Left ventricle myocardium inferior (tissue), 1 donor: ENCODE measurements at regions not wholly inside any gene's neighbourhood (a gene's known extent, or its start where the extent isn't known, plus 50 kb on each side); places are given as distances from the start of the nearest gene placed in this dataset.
A peak's percentile ranks its signal among the peaks of the same experiment; 100 is the strongest.

Experiments used
- DNase-seq: peaks from one replicate; pipeline ENCODE4 v3.0.0-alpha.2; 2020
- H3K27ac ChIP-seq: fragments of 200-600 bp; replicated peaks from 2 replicates; pipeline ENCODE4 v1.8.0; 2021
- H3K27me3 ChIP-seq: fragments of 200-600 bp; 2 replicates; pipeline ENCODE4 v1.8.0; 2021; ENCODE audit warnings: low read depth
- H3K36me3 ChIP-seq: fragments of 200-600 bp; 2 replicates; pipeline ENCODE4 v1.8.0; 2021
- H3K4me1 ChIP-seq: fragments of 200-600 bp; 2 replicates; pipeline ENCODE4 v1.8.0; 2021
- H3K4me3 ChIP-seq: fragments of 200-600 bp; 2 replicates; pipeline ENCODE4 v1.8.0; 2021; ENCODE audit warnings: mild to moderate bottlenecking, moderate library complexity
- H3K9me3 ChIP-seq: fragments of 200-600 bp; replicated peaks from 2 replicates; pipeline ENCODE4 v1.8.0; 2021
- CTCF ChIP-seq: fragments of 200-600 bp; IDR thresholded peaks from 2 replicates; pipeline ENCODE4 v1.8.0; 2021; ENCODE audit warnings: antibody characterized with exemption, mild to moderate bottlenecking, borderline replicate concordance
- intact Hi-C: fragments of 100-400 bp; cut with micrococcal nuclease; formaldehyde crosslinking; loops from one replicate; pipeline ENCODE4 v1.11.0; 2022
- donor health status: DM: no; HTN: yes; CAD: no; lungs with severe emphysema.

DNA sequence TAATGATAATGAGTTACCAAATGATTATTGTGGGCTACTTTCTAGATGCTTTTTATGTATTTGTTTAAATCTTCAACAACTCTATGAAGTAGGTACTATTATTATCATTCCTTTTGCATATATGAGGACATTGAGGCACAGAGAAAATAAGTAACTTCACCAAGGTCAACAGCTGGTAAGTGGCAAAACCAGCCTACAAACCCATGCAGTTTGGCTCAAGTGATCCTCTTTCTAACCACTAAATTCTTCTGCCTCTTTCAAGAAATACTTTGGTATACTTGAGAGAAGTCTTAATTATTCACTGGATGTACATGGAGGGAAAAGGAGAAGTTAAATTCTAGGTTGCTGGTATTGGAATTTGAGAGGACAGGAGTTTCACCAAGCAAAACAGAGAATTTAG, 495.2 kb upstream of the CADM1 start:
- no peaks in the 10 kb centered on the region for H3K36me3 ChIP-seq
- no peak for TF ChIP-seq CTCF
- no peak for DNase-seq
- intact Hi-C loops: no loop called here
- no peaks in the 10 kb centered on the region for H3K4me1 ChIP-seq
- H3K27me3 ChIP-seq: no peaks in the 10 kb centered on the region
- peaks cover 10% of the 10 kb centered on the region for H3K9me3 ChIP-seq
- H3K4me3 ChIP-seq: no peak overlapping the region
- H3K27ac ChIP-seq: no peak overlapping the region

- TF ChIP-seq CTCF: no peak
- intact Hi-C loops: no loop called here
These were observed 492.6 kb upstream of the CADM1 start for GRCh38 chr11:115996808-115997188.

GRCh38 chr11:115996125-115996807, 492.1 kb upstream of the CADM1 start:
- no peaks in the 10 kb centered on the region for H3K9me3 ChIP-seq
- no peaks in the 10 kb centered on the region for H3K4me1 ChIP-seq
- H3K36me3 ChIP-seq: no peaks in the 10 kb centered on the region
- intact Hi-C loops: no loop called here
- DNase-seq: no peak
- no peak for TF ChIP-seq CTCF
- H3K27me3 ChIP-seq: peaks cover 7% of the 10 kb centered on the region
- H3K4me3 ChIP-seq: no peak overlapping the region
- no peak overlapping the region for H3K27ac ChIP-seq

More at GRCh38 chr11:115996808-115997188, 492.6 kb upstream of the CADM1 start:
- Histone ChIP-seq H3K4me3 (no peak overlapping the region), H3K27ac (no peak overlapping the region), H3K4me1 (no peaks in the 10 kb centered on the region), H3K36me3 (no peaks in the 10 kb centered on the region), H3K9me3 (no peaks in the 10 kb centered on the region), H3K27me3 (peaks cover 7% of the 10 kb centered on the region)
- DNase-seq: no peak

DNA sequence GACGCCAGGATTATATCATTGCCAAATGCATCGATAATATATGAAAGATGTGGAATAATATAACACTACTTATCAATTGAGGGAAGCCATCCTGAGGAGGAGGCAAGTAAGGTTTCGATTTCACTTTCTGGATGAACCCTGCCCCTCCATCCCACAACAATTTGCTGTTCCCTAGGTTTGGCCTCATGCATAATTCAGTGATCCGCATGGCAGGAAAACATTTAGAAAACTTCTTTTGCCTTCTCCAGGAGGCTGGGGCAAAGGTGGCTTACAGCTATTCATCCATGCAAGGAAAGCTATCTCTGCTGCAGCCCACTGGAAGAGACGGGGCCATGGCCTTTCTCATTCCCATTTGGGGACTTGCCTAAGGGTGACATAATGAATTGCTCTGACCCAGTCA, 489.4 kb upstream of the CADM1 start:
- no peak overlapping the region for H3K27ac ChIP-seq
- intact Hi-C loops: no loop called here
- no peaks in the 10 kb centered on the region for H3K9me3 ChIP-seq
- peaks cover 29% of the 10 kb centered on the region for H3K27me3 ChIP-seq
- no peaks in the 10 kb centered on the region for H3K4me1 ChIP-seq
- TF ChIP-seq CTCF: no peak
- no peak overlapping the region for H3K4me3 ChIP-seq
- DNase-seq: no peak
- no peaks in the 10 kb centered on the region for H3K36me3 ChIP-seq

DNA sequence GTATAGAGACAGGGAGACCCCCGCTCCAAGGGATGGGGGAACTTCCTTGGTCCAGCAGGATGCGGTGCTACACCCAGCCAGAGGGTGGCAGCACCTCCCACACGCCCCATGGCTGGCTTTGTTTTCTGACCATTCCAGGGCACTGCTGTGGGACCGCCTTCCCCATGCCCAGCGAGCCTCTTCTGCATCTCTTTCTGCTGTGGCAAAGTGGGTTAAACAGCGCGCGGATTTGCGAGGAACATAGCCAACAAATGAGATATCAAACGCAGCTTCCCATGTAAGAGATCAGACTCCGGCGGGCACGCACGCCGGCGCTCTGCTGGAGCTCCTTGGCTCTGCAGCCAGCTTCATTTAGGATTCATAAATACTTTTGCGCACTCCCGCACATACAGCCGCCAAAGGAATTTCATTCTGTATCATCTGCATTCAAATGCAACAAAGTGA, 485.8 kb upstream of the CADM1 start:
- peak; percentile 82 for TF ChIP-seq CTCF
- Histone ChIP-seq H3K27ac (no peak overlapping the region), H3K36me3 (no peaks in the 10 kb centered on the region), H3K27me3 (peaks cover 29% of the 10 kb centered on the region), H3K4me3 (peak overlapping the region; percentile 44), H3K9me3 (no peaks in the 10 kb centered on the region), H3K4me1 (no peaks in the 10 kb centered on the region)
- intact Hi-C loops: no loop called here
- DNase-seq: no peak

DNA sequence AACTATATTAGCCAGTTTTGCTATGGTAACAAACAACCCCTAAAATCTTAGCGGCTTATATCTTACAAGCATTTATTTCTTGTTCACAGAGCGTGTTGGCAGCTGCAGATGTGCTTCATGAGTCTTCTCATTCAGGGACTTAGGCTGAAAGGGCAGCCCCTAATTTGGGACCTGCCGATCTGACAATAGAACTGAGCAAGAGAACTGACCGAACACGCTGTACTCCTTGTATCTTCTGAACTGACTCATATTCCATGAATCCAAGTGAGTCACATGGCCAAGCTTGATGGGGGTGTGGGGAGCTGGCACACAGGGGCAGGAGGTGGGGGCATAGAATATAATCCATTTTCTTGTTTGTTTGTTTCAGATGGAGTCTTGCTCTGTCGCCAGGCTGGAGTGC, 481.7 kb upstream of the CADM1 start:
- H3K9me3 ChIP-seq: no peaks in the 10 kb centered on the region
- intact Hi-C loops: no loop called here
- TF ChIP-seq CTCF: no peak

More for the DNA sequence above, 481.7 kb upstream of the CADM1 start:
- Histone ChIP-seq H3K4me1 (peaks cover 15% of the 10 kb centered on the region), H3K27me3 (peaks cover 22% of the 10 kb centered on the region), H3K4me3 (no peak overlapping the region), H3K27ac (no peak overlapping the region), H3K36me3 (no peaks in the 10 kb centered on the region)
- DNase-seq: no peak
